ENCODE measurements at regions not wholly inside any gene's neighbourhood (a gene's known extent, or its start where the extent isn't known, plus 50 kb on each side); places are given as distances from the start of the nearest gene placed in this dataset.

DNA sequence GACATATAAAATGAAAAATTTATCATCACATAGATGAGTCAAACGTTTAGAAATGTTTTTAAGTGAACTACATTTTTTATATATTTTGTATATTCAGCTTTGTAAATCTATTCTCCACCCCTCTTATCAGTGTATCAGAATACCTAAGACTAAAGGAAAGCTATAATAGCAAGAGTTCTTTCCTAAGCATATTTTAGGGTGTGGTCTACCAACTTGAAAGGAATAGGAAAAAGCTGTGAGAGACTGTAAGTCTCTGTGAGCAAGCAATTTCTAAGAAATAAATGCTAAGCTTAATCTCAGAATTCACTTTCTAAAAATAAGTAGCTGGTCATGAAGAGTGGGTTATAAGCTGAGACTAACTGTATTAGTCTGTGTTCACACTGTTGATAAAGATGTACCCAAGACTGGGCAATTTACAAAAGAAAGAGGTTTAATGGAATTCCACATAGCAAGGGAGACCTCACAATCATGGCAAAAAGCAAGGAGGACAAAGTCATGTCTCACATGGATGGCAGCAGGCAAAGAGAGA is 175.4 kb upstream of the PREP start:
- no peak for DNase-seq (ENCODE audit: low spot score)

DNA sequence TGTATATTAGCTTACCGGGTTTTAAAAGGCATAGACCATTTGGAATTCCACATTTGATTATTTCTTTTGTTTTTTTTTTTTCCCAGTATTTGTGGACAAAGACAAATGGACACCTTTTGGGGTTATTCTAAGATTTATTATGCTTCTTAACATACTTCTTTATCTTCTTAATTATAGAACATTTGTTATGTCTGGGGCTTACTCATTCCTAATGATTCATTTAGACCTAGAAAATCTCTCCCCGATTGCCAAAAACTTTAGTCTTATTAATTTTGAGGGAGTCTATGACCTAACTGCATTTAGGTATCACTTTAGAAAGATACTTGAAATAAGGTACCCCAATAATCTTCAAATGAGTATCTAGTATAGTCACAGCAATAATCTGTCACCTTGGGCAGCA is 170.7 kb upstream of the PREP start:
- DNase-seq (ENCODE audit: low spot score) = no peak

DNA sequence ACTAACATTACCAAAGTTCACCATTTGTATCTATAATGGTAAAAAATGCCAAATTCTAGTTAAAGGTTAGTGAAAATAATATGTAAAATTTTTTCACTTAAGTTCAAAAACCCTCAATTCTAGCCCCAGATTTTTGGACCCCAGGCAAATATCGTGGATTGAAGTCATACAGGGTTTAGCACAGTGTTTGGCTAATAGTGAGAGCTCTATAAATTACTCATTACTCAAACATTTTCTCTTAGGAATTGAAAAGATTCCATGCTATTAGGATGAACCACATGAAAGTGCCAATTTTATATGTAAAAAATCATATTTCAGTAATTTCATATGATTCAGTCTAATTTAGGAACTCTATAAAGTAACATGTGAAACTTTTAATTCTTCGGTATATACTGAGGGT is 170.3 kb upstream of the PREP start:
- no peak for DNase-seq (ENCODE audit: low spot score)

GRCh38 chr6:105570416-105570815 is 167.5 kb upstream of the PREP start:
- DNase-seq (ENCODE audit: low spot score) = no peak

- DNase-seq (ENCODE audit: low spot score) = no peak
Observed at GRCh38 chr6:105569706-105570105, 166.8 kb upstream of the PREP start.

DNA sequence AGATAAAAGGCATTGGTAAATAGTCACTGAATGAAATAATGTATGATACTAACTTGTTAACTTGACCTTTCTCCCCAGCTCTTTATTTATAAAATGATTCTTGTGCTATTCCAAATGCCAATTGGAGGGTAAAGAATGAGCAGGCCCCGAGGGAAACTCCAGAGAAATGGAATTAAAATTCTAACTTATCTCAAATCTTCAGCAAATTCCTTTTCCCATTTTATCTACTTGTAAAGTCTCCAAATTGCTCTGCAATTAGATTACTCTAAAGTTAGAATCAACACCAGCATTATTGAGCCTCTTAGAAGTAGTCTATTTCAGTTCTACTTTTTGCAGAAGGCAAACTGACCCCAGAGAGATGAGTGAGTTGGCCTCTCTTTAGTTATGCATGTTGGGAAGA is 165.9 kb upstream of the PREP start:
- DNase-seq (ENCODE audit: low spot score) = no peak

DNA sequence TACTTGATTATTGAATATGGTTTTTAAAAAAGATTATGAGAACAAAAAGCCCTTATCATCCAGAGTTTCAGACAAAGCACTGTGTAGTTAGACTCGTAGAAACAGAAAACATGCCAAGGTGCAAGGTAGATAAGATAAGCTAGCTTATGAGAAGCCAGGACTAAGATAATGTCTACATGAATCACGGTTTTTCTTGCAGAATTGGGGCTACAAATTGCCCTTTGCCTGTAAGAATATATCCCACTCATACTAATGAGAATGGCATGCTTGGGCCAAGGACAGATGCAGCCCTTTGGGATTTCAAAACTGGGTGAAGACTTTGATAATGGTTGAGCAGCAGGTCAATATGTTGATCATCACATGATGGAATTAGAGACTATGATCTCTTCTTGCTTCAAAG is 165.3 kb upstream of the PREP start:
- DNase-seq (ENCODE audit: low spot score) = no peak

DNA sequence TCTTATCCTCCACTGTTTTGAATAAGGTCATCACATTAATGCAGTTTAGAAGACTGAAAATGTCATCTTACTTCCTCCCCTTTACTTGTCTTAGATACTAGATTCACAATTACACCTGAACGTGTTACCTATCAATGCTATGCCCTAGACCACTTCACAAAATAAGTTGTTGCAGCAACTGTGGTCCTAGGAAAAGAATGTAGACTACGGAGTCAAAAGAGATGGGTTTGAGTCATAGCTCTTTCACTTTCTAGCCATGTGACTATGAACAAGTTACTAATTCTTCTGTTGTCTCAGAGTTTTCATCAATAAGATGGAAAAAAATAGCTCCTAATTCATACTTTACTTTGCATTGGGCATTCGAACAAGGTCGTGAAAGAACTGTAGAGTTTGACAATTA is 164.3 kb upstream of the PREP start:
- DNase-seq (ENCODE audit: low spot score) = no peak

DNA sequence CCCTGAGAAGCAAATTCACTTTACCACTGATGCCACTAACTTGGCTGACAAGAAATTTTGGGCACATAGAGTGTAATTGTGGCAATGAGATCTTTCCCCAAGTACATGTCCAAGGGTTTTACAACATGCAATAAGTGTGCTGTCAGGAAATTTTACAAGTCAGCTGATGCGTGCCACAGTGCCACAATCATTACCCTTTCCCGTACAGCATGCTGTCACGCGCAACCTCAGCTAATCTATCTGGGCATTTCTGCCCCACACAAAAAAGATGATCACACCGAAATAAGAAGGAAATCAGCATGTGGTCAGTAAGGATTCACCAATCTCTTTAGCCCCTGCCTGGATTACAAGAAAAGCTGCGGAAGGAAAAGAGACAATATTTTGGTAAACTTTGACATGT is 163.6 kb upstream of the PREP start:
- DNase-seq (ENCODE audit: low spot score) = no peak

DNA sequence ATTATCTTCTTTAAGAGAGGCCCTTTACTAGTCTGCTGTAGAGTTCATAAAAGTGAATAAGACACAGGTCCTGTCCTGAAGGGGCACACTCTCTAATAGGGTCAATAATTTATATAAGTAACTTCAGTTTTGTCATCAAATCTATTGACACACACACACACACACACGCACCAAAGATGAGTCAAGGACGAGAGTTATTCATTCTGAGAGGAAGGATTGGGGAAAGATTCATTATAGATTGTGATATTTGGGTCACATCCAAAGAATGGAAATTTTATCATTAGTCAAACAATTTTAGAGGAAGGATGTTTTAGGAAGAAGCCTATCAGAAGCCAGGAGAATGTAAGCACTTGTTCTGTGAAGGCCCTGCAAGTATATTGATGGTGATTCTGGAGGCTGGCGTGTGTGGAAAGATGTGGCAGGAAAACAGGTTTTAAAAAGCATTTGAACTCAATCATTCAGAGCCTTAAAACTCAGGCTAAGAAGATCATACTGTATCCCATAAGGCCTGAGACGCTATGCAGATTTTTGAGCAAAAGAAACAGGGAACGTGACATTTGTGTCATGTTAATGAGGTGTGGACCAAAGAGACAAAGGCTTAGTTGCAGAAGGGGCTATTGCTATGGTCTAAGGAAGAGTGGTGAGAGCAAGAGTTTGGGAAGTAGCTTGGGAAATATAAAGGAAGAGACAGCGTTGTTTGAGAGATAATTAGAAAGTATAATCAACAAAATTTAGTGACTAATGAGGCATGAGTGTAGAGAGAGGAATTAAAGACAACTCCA is 161.4 kb upstream of the PREP start:
- no peak for DNase-seq (ENCODE audit: low spot score)

- no peak for DNase-seq (ENCODE audit: low spot score)
Observed at GRCh38 chr6:105562027-105562426, 159.1 kb upstream of the PREP start.

- DNase-seq (ENCODE audit: low spot score) = peak; percentile 41
Observed at GRCh38 chr6:105561486-105561885, 158.6 kb upstream of the PREP start.

DNA sequence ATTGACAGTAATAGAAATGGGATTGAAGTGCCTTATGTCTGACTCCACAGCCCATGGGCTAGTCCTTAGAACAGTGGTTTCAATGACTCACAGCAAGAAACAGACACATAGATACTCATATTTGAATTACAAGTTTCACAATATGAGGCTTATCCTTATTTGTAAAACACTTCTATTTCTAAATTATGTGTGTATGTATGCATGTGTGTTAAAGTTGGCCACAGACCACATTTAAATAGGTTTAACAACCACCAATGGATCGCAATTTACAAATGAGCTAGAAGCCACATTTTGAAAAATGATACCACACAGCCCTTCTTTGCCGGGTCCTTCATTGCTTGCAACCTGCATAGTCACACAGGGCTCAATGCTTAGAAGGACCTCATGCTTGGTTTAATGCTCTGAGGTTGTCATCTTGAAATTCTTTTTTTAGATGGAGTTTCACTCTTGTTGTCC is 157.8 kb upstream of the PREP start:
- DNase-seq (ENCODE audit: low spot score) = peak; percentile 78

GRCh38 chr6:105557291-105557690 is 154.4 kb upstream of the PREP start:
- no peak for DNase-seq (ENCODE audit: low spot score)

GRCh38 chr6:105553171-105553570 is 150.3 kb upstream of the PREP start:
- DNase-seq (ENCODE audit: low spot score) = no peak

GRCh38 chr6:105550955-105551620 is 148.2 kb upstream of the PREP start:
- DNase-seq (ENCODE audit: low spot score) = no peak

GRCh38 chr6:105546754-105547153 is 143.9 kb upstream of the PREP start:
- DNase-seq (ENCODE audit: low spot score) = no peak

DNA sequence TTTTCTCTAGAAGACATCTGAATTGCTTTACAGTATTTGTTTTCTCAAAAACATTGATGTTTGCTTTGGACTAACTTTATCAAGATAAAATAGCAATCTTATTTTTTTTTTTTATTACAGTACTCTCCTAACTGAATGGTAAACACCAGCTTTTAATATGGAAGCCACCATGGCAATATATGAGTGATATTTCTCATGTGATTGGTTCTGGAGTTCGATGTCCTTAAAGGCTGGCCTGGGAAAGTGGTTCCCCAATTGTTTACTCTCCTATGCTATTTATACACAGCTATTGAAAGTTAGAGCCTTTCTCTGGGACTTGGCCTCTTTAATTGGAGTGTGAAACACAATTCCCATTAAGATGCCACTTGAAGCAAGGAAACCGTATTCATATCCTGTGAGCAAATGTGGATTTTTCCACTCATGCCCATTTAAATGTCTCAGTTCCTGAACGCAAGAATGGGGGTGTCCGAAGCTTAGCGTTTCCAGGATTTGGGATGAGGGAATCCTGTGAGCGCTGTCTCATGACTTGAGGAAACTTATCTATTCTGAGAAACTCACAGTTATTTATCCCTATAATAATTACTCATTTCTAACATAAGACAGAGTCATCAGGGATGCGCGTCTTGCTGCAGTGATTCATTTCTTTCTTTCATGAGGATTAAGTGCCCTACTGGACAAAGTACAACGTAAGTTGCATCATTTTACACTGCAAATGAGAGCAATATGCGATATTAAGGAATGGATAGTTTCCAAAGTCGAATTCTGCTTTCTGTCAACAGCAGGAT is 143.3 kb upstream of the PREP start:
- peak; percentile 34 for DNase-seq (ENCODE audit: low spot score)

- no peak for DNase-seq (ENCODE audit: low spot score)
Observed at GRCh38 chr6:105545228-105545920, 142.5 kb upstream of the PREP start.

- DNase-seq (ENCODE audit: low spot score) = no peak
Observed at GRCh38 chr6:105539911-105540310, 137.0 kb upstream of the PREP start.

DNA sequence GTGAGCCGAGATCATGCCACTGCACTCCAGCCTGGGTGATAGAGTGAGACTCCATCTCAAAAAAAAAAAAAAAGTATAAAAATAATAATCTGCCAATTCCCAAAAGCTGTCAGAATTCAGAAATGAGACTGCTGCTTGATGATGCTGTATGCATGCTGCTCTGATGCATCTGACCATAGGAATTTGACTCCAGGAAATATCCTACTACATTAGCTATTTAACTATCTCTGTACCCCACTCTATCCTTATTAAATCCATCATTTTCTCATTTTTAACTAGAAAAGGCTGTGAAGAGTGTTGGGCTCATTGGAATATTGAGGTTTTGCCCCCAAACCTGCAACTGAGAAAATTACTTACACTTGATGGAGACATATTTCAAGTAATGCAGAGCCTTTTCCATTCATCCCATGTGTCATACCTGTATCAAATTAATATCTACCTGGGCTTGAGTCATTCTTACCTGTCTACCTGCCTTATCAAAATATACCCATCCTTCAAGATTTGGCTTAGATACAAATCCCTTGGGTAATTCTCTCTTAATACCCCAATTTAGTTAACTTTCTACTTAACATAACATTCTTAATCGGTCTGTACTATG is 135.2 kb upstream of the PREP start:
- DNase-seq (ENCODE audit: low spot score) = no peak

DNA sequence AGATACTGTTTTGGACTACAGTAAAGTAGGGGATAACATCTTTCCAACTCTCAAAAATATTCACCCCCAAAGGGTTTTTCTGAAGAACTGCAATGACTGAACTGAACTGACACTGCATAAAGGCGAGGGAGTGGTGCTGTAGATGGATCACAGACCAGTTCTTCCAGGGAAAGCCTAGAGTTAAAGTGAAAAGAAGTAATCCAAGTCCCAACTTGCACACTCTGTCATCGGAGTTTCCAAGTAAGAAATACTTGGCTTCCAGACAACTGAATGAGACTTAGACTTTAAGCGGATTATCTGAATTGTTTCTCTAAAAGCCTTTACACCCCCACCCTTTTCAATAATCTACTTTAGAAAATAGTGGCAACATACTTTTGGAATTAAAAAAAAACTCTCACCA is 134.1 kb upstream of the PREP start:
- no peak for DNase-seq (ENCODE audit: low spot score)
